MM.1S (cell line): ENCODE measurements at regions not wholly inside any gene's neighbourhood (a gene's known extent, or its start where the extent isn't known, plus 50 kb on each side); places are given as distances from the start of the nearest gene placed in this dataset.

Experiments
- DNase-seq: peaks from one replicate; pipeline ENCODE4 v3.0.0-alpha.2; 2015
- H2AFZ ChIP-seq: fragments of 300-600 bp; sonication (generic); 2 replicates; pipeline ENCODE4 v1.6.0; 2016; ENCODE audit warnings: antibody characterized with exemption, low read length
- H3F3A ChIP-seq: fragments of 300-600 bp; sonication (generic); 2 replicates; pipeline ENCODE4 v1.6.1; 2016; ENCODE audit warnings: mild to moderate bottlenecking, antibody characterized with exemption, low read length, moderate library complexity, mixed read lengths; ENCODE audit not compliant: insufficient read depth
- H3K27ac ChIP-seq: fragments of 300-600 bp; sonication (generic); 2 replicates; pipeline ENCODE4 v1.5.1; 2016; ENCODE audit warnings: mild to moderate bottlenecking, low read length
- H3K27me3 ChIP-seq: fragments of 300-600 bp; sonication (generic); replicated peaks from 2 replicates; pipeline ENCODE4 v1.6.0; 2016; ENCODE audit warnings: low read length; ENCODE audit not compliant: insufficient read depth
- H3K36me3 ChIP-seq: fragments of 300-600 bp; sonication (generic); replicated peaks from 2 replicates; pipeline ENCODE4 v1.6.1; 2016; ENCODE audit warnings: mild to moderate bottlenecking, low read length, mixed read lengths; ENCODE audit not compliant: insufficient read depth
- H3K4me1 ChIP-seq: fragments of 300-600 bp; sonication (generic); 2 replicates; pipeline ENCODE4 v1.6.1; 2016; ENCODE audit warnings: low read length, mixed read lengths
- H3K4me2 ChIP-seq: fragments of 300-600 bp; sonication (generic); 2 replicates; pipeline ENCODE4 v1.6.0; 2016; ENCODE audit warnings: low read depth, low read length
- H3K4me3 ChIP-seq: fragments of 300-600 bp; sonication (generic); 2 replicates; pipeline ENCODE4 v1.5.1; 2016; ENCODE audit warnings: low read length, mixed read lengths
- H3K79me2 ChIP-seq: fragments of 300-600 bp; sonication (generic); 2 replicates; pipeline ENCODE4 v1.6.1; 2016; ENCODE audit warnings: mixed run types, low read length, mixed read lengths
- H3K9ac ChIP-seq: fragments of 300-600 bp; sonication (generic); 2 replicates; pipeline ENCODE4 v1.6.1; 2016; ENCODE audit warnings: low read length, mixed read lengths
- H3K9me2 ChIP-seq: fragments of 300-600 bp; sonication (generic); replicated peaks from 2 replicates; pipeline ENCODE4 v1.6.1; 2016; ENCODE audit warnings: mild to moderate bottlenecking, low read length, mixed read lengths; ENCODE audit not compliant: insufficient read depth
- H3K9me3 ChIP-seq: fragments of 300-600 bp; sonication (generic); replicated peaks from 2 replicates; pipeline ENCODE4 v1.6.1; 2016; ENCODE audit warnings: mild to moderate bottlenecking, low read length, mixed read lengths; ENCODE audit not compliant: insufficient read depth
- H4K20me1 ChIP-seq: fragments of 300-600 bp; sonication (generic); 2 replicates; pipeline ENCODE4 v1.6.1; 2016; ENCODE audit warnings: mild to moderate bottlenecking, low read length, moderate library complexity, mixed read lengths; ENCODE audit not compliant: insufficient read depth
- CTCF ChIP-seq: fragments of 300-600 bp; sonication (generic); IDR thresholded peaks from 2 replicates; pipeline ENCODE4 v1.5.1; 2016; ENCODE audit warnings: antibody characterized with exemption, low read length, mixed read lengths
- EZH2 ChIP-seq: fragments of 300-600 bp; sonication (generic); optimal IDR thresholded peaks from 2 replicates; pipeline ENCODE3; 2017; ENCODE audit warnings: low read depth, mild to moderate bottlenecking, antibody characterized with exemption, low read length, mixed read lengths
- EZH2phosphoT487 ChIP-seq: fragments of 300-600 bp; sonication (generic); IDR thresholded peaks from 2 replicates; pipeline ENCODE4 v1.6.1; 2018; ENCODE audit warnings: antibody characterized with exemption, low read length

- no peak overlapping the region for H3K4me3 ChIP-seq
- H4K20me1 ChIP-seq: no peaks in the 10 kb centered on the region
- no peaks in the 10 kb centered on the region for H3K4me1 ChIP-seq
- H3K4me2 ChIP-seq: no peak overlapping the region
- H3K27ac ChIP-seq: no peak overlapping the region
- no peak for DNase-seq
- H2AFZ ChIP-seq: no peak overlapping the region
- H3K36me3 ChIP-seq: no peaks in the 10 kb centered on the region
- H3K9me2 ChIP-seq: no peaks in the 10 kb centered on the region
- no peaks in the 10 kb centered on the region for H3K79me2 ChIP-seq
- no peak overlapping the region for H3K9ac ChIP-seq
- H3K9me3 ChIP-seq: no peaks in the 10 kb centered on the region
- H3F3A ChIP-seq: no peaks in the 10 kb centered on the region
- TF ChIP-seq EZH2phosphoT487: no peak
- TF ChIP-seq EZH2: no peak
- TF ChIP-seq CTCF: no peak
- no peaks in the 10 kb centered on the region for H3K27me3 ChIP-seq
Measured at GRCh38 chr3:191543897-191544296, 82.9 kb downstream of the PYDC2 start.

GRCh38 chr3:191549357-191549756 is 88.4 kb downstream of the PYDC2 start:
- H3K4me3 ChIP-seq: no peak overlapping the region
- H3F3A ChIP-seq: no peaks in the 10 kb centered on the region
- no peak for DNase-seq
- H3K9ac ChIP-seq: no peak overlapping the region
- H3K27ac ChIP-seq: no peak overlapping the region
- no peak overlapping the region for H2AFZ ChIP-seq
- H3K9me3 ChIP-seq: no peaks in the 10 kb centered on the region
- H4K20me1 ChIP-seq: no peaks in the 10 kb centered on the region
- H3K4me1 ChIP-seq: no peaks in the 10 kb centered on the region
- H3K79me2 ChIP-seq: no peaks in the 10 kb centered on the region
- H3K9me2 ChIP-seq: no peaks in the 10 kb centered on the region
- no peaks in the 10 kb centered on the region for H3K27me3 ChIP-seq
- no peak overlapping the region for H3K4me2 ChIP-seq
- H3K36me3 ChIP-seq: no peaks in the 10 kb centered on the region
- TF ChIP-seq CTCF: no peak
- no peak for TF ChIP-seq EZH2phosphoT487
- no peak for TF ChIP-seq EZH2

- Histone ChIP-seq H3K79me2 (no peaks in the 10 kb centered on the region), H3F3A (no peaks in the 10 kb centered on the region), H4K20me1 (no peaks in the 10 kb centered on the region), H3K9me3 (no peaks in the 10 kb centered on the region), H3K27ac (no peak overlapping the region), H3K9ac (no peak overlapping the region), H3K36me3 (no peaks in the 10 kb centered on the region), H3K9me2 (no peaks in the 10 kb centered on the region), H3K4me1 (no peaks in the 10 kb centered on the region), H3K27me3 (no peaks in the 10 kb centered on the region), H3K4me2 (no peak overlapping the region), H2AFZ (no peak overlapping the region), H3K4me3 (no peak overlapping the region)
- no peak for DNase-seq
- TF ChIP-seq EZH2 (no peak), EZH2phosphoT487 (no peak), CTCF (no peak)
Measured at GRCh38 chr3:191555037-191555436, 94.1 kb downstream of the PYDC2 start.
